GM21529 (cell line): ENCODE measurements at regions not wholly inside any gene's neighbourhood (a gene's known extent, or its start where the extent isn't known, plus 50 kb on each side); places are given as distances from the start of the nearest gene placed in this dataset.
"Not testable (repeated sequence)": the region's sequence is repeated elsewhere in the genome, so short reads cannot be mapped to it uniquely, and the experiment has no call there.

ENCODE experiments used
- ATAC-seq: cut with Tn5 transposase; IDR thresholded peaks from one replicate; pipeline ENCODE4 v1.9.1; 2021; ENCODE audit not compliant: unreplicated experiment

GRCh38 chr7:13631207-13632049 lies 358.0 kb downstream of the ETV1 start:
- not testable (repeated sequence) for ATAC-seq

DNA sequence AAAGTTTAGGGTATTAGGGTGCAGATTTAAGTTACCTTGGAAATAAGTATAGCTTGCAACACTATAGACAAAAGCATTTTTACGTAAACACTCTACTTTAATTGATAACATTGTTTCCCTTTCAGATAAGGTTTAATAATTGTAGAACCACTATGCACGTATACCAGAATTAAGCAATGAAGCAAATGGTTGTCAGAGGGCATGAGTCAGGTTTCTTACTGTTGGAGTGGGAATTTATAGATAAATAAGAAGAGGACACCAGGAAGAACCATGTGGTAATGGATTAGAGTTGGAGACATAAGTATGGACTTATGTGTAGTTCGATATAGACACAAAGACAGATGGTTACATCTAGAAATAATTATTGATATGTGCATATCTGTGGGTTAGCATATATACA lies 355.6 kb downstream of the ETV1 start:
- no peak for ATAC-seq

- no peak for ATAC-seq
Measured at GRCh38 chr7:13639396-13639795, 350.1 kb downstream of the ETV1 start.

DNA sequence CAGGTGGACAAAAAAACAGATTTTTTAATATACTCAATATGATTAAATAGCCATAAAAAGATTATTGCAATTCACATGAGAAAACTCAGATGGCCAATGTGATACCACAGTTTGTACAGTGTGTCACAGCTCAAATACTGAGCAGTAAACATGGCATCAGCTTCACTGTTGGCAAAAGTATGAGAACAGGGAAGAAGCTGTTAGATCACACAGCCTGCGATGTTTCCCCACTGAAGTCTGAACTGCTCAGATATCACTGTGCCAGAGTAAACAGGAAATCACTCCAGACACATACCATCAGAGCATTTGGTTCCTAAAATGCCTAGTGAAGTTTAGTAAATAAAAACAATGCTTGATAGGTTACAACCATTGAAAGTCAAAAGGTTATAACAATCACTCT lies 347.8 kb downstream of the ETV1 start:
- no peak for ATAC-seq

DNA sequence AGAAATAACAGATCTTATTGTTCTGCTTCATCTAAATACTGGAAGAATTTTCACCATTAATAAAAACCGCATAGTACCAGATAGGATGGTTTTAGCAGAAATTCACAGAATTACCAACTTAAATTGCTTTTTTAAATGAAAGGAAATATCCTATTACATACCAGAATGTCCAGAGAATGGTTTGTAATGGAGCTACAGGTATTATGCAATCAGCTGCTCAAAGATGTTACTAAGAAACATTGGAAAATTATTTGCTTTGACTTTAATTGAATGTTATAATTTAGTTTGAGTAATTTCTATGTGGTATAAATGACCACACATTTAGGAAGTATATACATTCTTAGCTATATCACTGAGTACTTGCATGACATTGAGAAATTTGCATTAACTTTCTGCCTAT lies 338.3 kb downstream of the ETV1 start:
- no peak for ATAC-seq

- ATAC-seq: no peak
Measured at GRCh38 chr7:13656330-13656729, 333.1 kb downstream of the ETV1 start.

- ATAC-seq: no peak
Measured at GRCh38 chr7:13673290-13673689, 316.2 kb downstream of the ETV1 start.

GRCh38 chr7:13682626-13683025 lies 306.8 kb downstream of the ETV1 start:
- ATAC-seq: no peak

GRCh38 chr7:13687500-13687899 lies 302.0 kb downstream of the ETV1 start:
- ATAC-seq: no peak

DNA sequence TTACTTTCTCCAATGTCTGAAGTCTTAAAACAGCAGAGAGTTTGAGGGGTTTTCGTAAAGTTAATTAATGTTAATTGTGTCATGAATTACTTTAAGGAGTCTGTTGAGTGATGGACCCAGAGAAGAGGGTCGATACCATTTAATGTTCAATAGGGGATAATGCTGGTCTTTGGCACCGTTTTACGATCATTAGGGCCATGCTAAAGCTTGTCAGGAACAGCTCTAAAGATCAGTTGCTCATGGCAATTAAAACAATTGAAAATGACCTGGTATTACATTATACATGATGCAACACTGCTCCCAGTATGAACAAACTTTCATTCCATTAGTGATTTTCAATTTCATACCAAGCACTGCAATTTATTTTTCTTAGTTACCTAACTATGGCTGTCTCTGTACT lies 296.9 kb downstream of the ETV1 start:
- ATAC-seq: no peak

GRCh38 chr7:13702251-13702650 lies 287.2 kb downstream of the ETV1 start:
- ATAC-seq: no peak

DNA sequence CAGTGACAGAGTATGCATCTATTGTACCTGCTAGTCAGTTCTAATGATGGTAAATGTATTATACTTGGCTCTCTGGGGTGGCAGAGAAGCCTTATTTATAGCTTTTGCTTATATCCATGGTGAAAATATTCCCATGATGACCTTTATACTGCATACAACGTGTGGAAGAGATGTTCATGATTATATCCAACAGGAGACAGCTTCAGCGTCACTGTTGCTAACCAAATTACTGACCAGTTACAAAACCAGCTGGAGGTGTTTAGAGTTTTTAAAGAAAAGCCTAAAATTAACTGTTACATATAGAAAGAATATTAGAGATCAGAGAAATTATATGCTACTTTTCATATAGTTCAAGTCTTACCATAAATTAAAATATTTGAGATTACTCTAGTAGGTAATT lies 280.8 kb downstream of the ETV1 start:
- no peak for ATAC-seq

DNA sequence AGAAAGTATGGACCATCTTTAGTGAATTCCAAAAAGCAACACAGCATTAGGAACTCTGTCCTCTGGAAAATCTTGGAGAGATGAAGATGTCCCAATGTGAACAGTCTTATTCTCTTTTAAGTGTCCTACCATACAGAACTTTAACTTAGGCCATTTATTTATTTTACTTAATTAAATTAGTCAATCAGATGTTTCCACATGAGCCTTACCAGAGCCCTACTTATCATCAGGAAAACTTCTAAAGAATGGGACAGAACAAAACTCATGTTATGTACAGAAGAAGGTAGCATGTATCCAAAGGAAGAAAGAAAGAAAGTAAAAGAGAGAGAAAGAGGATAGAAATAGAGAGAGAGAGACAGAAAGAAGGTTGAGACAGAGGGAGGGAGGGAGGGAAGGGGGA lies 276.4 kb downstream of the ETV1 start:
- no peak for ATAC-seq

DNA sequence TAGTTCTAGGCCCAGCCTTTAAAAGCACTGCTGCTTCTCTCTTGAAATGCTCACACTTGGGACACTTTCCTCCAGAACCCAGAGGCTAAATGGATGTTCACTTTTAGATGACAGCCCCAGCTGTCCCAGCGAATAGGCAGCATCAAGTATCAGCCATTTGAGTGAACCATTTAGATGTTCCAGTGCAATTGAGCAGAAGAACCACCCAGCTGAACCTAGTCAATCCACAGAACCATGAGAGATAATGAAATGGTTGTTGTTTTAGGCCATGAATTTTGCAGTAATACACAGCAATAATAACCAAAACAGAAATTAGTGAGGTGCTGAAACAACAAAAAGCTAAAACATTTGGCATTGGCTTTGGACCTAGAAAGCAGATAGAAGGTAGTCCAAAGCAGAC lies 273.9 kb downstream of the ETV1 start:
- no peak for ATAC-seq

DNA sequence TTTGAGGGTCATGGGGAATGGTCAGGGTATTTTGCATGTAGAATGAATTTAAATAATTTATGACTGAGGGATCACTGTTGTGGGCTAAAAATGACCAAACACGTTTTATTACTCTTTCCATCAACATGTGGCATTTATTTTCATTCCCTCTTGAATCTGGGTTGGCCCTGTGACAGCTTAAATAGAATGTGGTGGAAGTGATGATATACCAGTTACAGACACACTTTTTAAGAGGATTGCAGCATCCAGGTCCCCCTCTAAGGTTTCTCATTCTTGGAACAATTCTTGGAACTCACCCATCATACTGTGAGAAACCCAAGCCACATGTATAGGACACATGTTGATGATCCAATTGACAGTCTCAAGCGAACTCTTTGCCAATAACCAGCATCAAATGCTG lies 272.4 kb downstream of the ETV1 start:
- ATAC-seq: no peak

- ATAC-seq: no peak
Measured at GRCh38 chr7:13724191-13724976, 265.1 kb downstream of the ETV1 start.

GRCh38 chr7:13724977-13725566 lies 264.4 kb downstream of the ETV1 start:
- no peak for ATAC-seq

GRCh38 chr7:13725591-13725990 lies 263.9 kb downstream of the ETV1 start:
- no peak for ATAC-seq

GRCh38 chr7:13727279-13727678 lies 262.2 kb downstream of the ETV1 start:
- no peak for ATAC-seq

DNA sequence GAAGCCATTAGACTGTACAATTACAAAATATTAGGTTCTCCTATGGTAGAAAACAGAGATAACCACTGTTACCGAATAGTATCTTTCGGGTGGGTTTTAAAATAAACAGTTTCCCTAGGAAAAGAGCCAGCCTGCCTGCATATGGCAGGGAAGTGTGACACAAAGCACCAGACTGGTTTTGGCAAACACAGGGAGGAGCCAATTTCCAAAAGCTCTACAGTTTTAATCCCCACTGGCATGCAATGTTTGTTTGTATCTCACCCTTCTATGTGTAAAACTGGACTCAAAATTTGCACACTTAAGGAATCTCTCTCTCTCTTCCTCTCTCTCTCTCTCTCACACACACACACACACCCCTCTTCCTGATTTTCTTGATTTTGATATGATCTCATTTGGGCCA lies 261.7 kb downstream of the ETV1 start:
- ATAC-seq: no peak

DNA sequence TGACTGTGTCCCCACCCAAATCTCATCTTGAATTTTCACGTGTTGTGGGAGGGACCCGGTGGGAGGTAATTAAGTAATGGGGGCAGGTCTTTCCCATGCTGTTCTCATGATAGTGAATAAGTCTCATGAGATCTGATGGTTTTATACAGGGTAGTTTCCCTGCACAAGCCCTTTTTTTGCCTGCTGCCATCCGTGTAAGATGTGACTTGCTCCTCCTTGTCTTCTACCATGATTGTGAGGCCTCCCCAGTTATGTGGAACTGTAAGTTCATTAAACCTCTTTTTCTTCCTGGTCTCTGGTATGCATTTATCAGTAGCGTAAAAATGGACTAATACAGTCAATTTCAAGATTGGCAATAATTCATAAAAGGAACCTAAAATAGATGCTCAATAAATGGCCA lies 261.0 kb downstream of the ETV1 start:
- ATAC-seq: not testable (repeated sequence)

GRCh38 chr7:13731643-13732042 lies 257.8 kb downstream of the ETV1 start:
- no peak for ATAC-seq
